Body of pancreas (tissue), 4 donors: ENCODE measurements at regions not wholly inside any gene's neighbourhood (a gene's known extent, or its start where the extent isn't known, plus 50 kb on each side); places are given as distances from the start of the nearest gene placed in this dataset.

Experiments
- CTCF ChIP-seq, 7 experiments: fragments of 450-650 bp in 4 of 7; fragments of 200-600 bp in 3 of 7; sonication (generic) in 3 of 7; IDR thresholded peaks; one replicate each; pipeline ENCODE4 v1.5.1; 2016 to 2019; ENCODE audit warnings: antibody characterized with exemption in 7 of 7
- POLR2A ChIP-seq, 3 donors: fragments of 450-650 bp; IDR thresholded peaks; one replicate each; pipeline ENCODE4 v1.6.1; 2016; ENCODE audit warnings: antibody characterized with exemption in 3 of 3, mild to moderate bottlenecking in 2 of 3

- TF ChIP-seq CTCF (IDR thresholded peaks at IDR 0.05) (no peak), POLR2A (IDR thresholded peaks at IDR 0.05) (no peak)
Observed at GRCh38 chr12:125210104-125210755, 145.0 kb downstream of the AACS start.
